HEK293 (cell line): ENCODE measurements at regions not wholly inside any gene's neighbourhood (a gene's known extent, or its start where the extent isn't known, plus 50 kb on each side); places are given as distances from the start of the nearest gene placed in this dataset.

ENCODE experiments used
- GLIS2 ChIP-seq: fragments of 450-650 bp; formaldehyde crosslinking; IDR thresholded peaks from 2 replicates; pipeline ENCODE4 v1.5.1; 2016; ENCODE audit warnings: missing biosample characterization, missing genetic modification characterization
- OVOL3 ChIP-seq: fragments of 450-650 bp; formaldehyde crosslinking; IDR thresholded peaks from 2 replicates; pipeline ENCODE4 v1.5.1; 2016; ENCODE audit warnings: missing biosample characterization, missing genetic modification characterization
- PRDM1 ChIP-seq: fragments of 450-650 bp; formaldehyde crosslinking; IDR thresholded peaks from 2 replicates; pipeline ENCODE4; 2016; ENCODE audit warnings: missing biosample characterization, missing genetic modification characterization
- RBAK ChIP-seq: fragments of 450-650 bp; formaldehyde crosslinking; IDR thresholded peaks from 2 replicates; pipeline ENCODE4 v1.5.1; 2016; ENCODE audit warnings: missing biosample characterization, missing genetic modification characterization
- SALL2 ChIP-seq: fragments of 450-650 bp; formaldehyde crosslinking; IDR thresholded peaks from 2 replicates; pipeline ENCODE4 v1.5.0; 2017; ENCODE audit warnings: missing biosample characterization, mild to moderate bottlenecking, missing genetic modification characterization, borderline replicate concordance
- WT1 ChIP-seq: fragments of 450-650 bp; formaldehyde crosslinking; IDR thresholded peaks from 2 replicates; pipeline ENCODE4 v1.5.1; 2016; ENCODE audit warnings: missing biosample characterization, missing genetic modification characterization
- ZBTB48 ChIP-seq: fragments of 450-650 bp; formaldehyde crosslinking; IDR thresholded peaks from 2 replicates; pipeline ENCODE4 v1.5.1; 2016; ENCODE audit warnings: missing biosample characterization, missing genetic modification characterization
- ZNF146 ChIP-seq: fragments of 450-650 bp; formaldehyde crosslinking; IDR thresholded peaks from 2 replicates; pipeline ENCODE4 v1.5.1; 2016; ENCODE audit warnings: missing biosample characterization, missing genetic modification characterization
- ZNF24 ChIP-seq: fragments of 450-650 bp; formaldehyde crosslinking; IDR thresholded peaks from 2 replicates; pipeline ENCODE4 v1.5.1; 2016; ENCODE audit warnings: missing biosample characterization, missing genetic modification characterization
- ZNF394 ChIP-seq: fragments of 450-650 bp; formaldehyde crosslinking; IDR thresholded peaks from 2 replicates; pipeline ENCODE4 v1.5.1; 2016; ENCODE audit warnings: missing biosample characterization, missing genetic modification characterization, mild to moderate bottlenecking, moderate library complexity, borderline replicate concordance
- ZNF426 ChIP-seq: fragments of 450-650 bp; formaldehyde crosslinking; IDR thresholded peaks from 2 replicates; pipeline ENCODE4 v1.5.1; 2017; ENCODE audit warnings: missing biosample characterization, missing genetic modification characterization, mild to moderate bottlenecking, inconsistent platforms, moderate library complexity
- ZNF521 ChIP-seq: fragments of 450-650 bp; formaldehyde crosslinking; IDR thresholded peaks from 2 replicates; pipeline ENCODE4 v1.5.1; 2017; ENCODE audit warnings: missing biosample characterization, mild to moderate bottlenecking, missing genetic modification characterization
- ZNF544 ChIP-seq: fragments of 450-650 bp; formaldehyde crosslinking; IDR thresholded peaks from 2 replicates; pipeline ENCODE4 v1.5.0; 2017; ENCODE audit warnings: missing biosample characterization, missing genetic modification characterization
- ZNF548 ChIP-seq: fragments of 450-650 bp; formaldehyde crosslinking; IDR thresholded peaks from 2 replicates; pipeline ENCODE4 v1.5.1; 2016; ENCODE audit warnings: missing biosample characterization, missing genetic modification characterization
- ZNF558 ChIP-seq: fragments of 450-650 bp; formaldehyde crosslinking; IDR thresholded peaks from 2 replicates; pipeline ENCODE4 v1.5.1; 2016; ENCODE audit warnings: missing biosample characterization, missing genetic modification characterization
- ZNF560 ChIP-seq: fragments of 450-650 bp; formaldehyde crosslinking; IDR thresholded peaks from 2 replicates; pipeline ENCODE4 v1.5.1; 2017; ENCODE audit warnings: missing biosample characterization, missing genetic modification characterization, borderline replicate concordance
- ZNF585B ChIP-seq: fragments of 450-650 bp; formaldehyde crosslinking; IDR thresholded peaks from 2 replicates; pipeline ENCODE4 v1.5.1; 2016; ENCODE audit warnings: missing biosample characterization, missing genetic modification characterization
- ZNF654 ChIP-seq: fragments of 450-650 bp; formaldehyde crosslinking; IDR thresholded peaks from 2 replicates; pipeline ENCODE4 v1.5.1; 2016; ENCODE audit warnings: low read depth, missing biosample characterization, missing genetic modification characterization
- ZNF707 ChIP-seq: fragments of 450-650 bp; formaldehyde crosslinking; IDR thresholded peaks from 2 replicates; pipeline ENCODE4 v1.5.1; 2016; ENCODE audit warnings: missing biosample characterization, missing genetic modification characterization
- ZNF768 ChIP-seq: fragments of 450-650 bp; formaldehyde crosslinking; IDR thresholded peaks from 2 replicates; pipeline ENCODE4 v1.5.1; 2018; ENCODE audit warnings: missing biosample characterization, mild to moderate bottlenecking, missing genetic modification characterization
- ZNF776 ChIP-seq: fragments of 450-650 bp; formaldehyde crosslinking; IDR thresholded peaks from 2 replicates; pipeline ENCODE4 v1.5.0; 2017; ENCODE audit warnings: missing biosample characterization, missing genetic modification characterization, borderline replicate concordance
- ZNF777 ChIP-seq: fragments of 450-650 bp; formaldehyde crosslinking; IDR thresholded peaks from 2 replicates; pipeline ENCODE4 v1.5.1; 2017; ENCODE audit warnings: missing biosample characterization, missing genetic modification characterization, borderline replicate concordance
- ZXDB ChIP-seq: fragments of 450-650 bp; formaldehyde crosslinking; IDR thresholded peaks from 2 replicates; pipeline ENCODE4 v1.5.1; 2016; ENCODE audit warnings: missing biosample characterization, missing genetic modification characterization
- TF ChIP-seq, protein P1 (sequence below): fragments of 450-650 bp; formaldehyde crosslinking; conservative IDR thresholded peaks from 2 replicates; pipeline ENCODE4 v1.5.1; 2016; ENCODE audit warnings: low read depth, missing biosample characterization, missing genetic modification characterization
- TF ChIP-seq, protein P2 (sequence below): fragments of 450-650 bp; formaldehyde crosslinking; IDR thresholded peaks from 2 replicates; pipeline ENCODE4 v1.5.0; 2017; ENCODE audit warnings: missing biosample characterization, missing genetic modification characterization, borderline replicate concordance
- TF ChIP-seq, protein P3 (sequence below): fragments of 450-650 bp; formaldehyde crosslinking; IDR thresholded peaks from 2 replicates; pipeline ENCODE4 v1.5.1; 2016; ENCODE audit warnings: missing biosample characterization, missing genetic modification characterization
- TF ChIP-seq, protein P4 (sequence below): fragments of 450-650 bp; formaldehyde crosslinking; conservative IDR thresholded peaks from 2 replicates; pipeline ENCODE4 v1.5.1; 2016; ENCODE audit warnings: low read depth, missing biosample characterization, missing genetic modification characterization

DNA sequence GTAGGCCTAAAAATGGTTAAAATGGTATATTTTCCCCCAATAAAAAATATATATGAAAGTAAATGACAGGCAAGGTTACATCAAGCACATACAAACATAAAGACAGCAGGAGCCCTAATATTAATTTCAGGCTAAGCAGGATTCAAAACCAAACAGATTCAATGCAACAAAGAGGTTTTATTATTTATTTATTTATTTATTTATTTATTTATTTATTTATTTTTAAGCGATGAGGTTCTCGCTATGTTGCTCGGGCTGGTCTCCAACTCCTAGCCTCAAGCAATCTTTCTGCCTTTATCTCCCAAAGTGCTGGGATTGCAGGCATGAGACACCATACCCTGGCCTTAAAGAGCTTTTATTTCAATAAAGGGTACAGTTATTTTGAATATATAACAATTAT is 106.4 kb upstream of the SHB start (continued):
- TF ChIP-seq, protein P1, sequence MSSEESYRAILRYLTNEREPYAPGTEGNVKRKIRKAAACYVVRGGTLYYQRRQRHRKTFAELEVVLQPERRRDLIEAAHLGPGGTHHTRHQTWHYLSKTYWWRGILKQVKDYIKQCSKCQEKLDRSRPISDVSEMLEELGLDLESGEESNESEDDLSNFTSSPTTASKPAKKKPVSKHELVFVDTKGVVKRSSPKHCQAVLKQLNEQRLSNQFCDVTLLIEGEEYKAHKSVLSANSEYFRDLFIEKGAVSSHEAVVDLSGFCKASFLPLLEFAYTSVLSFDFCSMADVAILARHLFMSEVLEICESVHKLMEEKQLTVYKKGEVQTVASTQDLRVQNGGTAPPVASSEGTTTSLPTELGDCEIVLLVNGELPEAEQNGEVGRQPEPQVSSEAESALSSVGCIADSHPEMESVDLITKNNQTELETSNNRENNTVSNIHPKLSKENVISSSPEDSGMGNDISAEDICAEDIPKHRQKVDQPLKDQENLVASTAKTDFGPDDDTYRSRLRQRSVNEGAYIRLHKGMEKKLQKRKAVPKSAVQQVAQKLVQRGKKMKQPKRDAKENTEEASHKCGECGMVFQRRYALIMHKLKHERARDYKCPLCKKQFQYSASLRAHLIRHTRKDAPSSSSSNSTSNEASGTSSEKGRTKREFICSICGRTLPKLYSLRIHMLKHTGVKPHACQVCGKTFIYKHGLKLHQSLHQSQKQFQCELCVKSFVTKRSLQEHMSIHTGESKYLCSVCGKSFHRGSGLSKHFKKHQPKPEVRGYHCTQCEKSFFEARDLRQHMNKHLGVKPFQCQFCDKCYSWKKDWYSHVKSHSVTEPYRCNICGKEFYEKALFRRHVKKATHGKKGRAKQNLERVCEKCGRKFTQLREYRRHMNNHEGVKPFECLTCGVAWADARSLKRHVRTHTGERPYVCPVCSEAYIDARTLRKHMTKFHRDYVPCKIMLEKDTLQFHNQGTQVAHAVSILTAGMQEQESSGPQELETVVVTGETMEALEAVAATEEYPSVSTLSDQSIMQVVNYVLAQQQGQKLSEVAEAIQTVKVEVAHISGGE (tag by site-specific recombination) = peak; percentile 61
- TF ChIP-seq ZBTB48 = no peak
- TF ChIP-seq PRDM1 (tag by site-specific recombination) = no peak
- 0 out of 2 replicates have a peak, but pooled peaks have one; percentile 15 for TF ChIP-seq ZNF654 (tag by site-specific recombination)
- TF ChIP-seq ZNF544 (tag by site-specific recombination) = no peak
- peak; percentile 86; the same call in 1 of the 2 replicates for TF ChIP-seq ZNF394
- TF ChIP-seq ZNF585B (tag by site-specific recombination) = no peak
- no peak for TF ChIP-seq ZNF548 (tag by site-specific recombination)
- TF ChIP-seq, protein P2, sequence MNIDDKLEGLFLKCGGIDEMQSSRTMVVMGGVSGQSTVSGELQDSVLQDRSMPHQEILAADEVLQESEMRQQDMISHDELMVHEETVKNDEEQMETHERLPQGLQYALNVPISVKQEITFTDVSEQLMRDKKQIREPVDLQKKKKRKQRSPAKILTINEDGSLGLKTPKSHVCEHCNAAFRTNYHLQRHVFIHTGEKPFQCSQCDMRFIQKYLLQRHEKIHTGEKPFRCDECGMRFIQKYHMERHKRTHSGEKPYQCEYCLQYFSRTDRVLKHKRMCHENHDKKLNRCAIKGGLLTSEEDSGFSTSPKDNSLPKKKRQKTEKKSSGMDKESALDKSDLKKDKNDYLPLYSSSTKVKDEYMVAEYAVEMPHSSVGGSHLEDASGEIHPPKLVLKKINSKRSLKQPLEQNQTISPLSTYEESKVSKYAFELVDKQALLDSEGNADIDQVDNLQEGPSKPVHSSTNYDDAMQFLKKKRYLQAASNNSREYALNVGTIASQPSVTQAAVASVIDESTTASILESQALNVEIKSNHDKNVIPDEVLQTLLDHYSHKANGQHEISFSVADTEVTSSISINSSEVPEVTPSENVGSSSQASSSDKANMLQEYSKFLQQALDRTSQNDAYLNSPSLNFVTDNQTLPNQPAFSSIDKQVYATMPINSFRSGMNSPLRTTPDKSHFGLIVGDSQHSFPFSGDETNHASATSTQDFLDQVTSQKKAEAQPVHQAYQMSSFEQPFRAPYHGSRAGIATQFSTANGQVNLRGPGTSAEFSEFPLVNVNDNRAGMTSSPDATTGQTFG (tag by site-specific recombination) = no peak
- TF ChIP-seq GLIS2 = no peak
- 0 out of 2 replicates have a peak, but pooled peaks have one; percentile 24 for TF ChIP-seq ZNF558 (tag by site-specific recombination)
- no peak for TF ChIP-seq ZNF521 (tag by site-specific recombination)
- no peak for TF ChIP-seq ZNF776
- TF ChIP-seq, protein P3, sequence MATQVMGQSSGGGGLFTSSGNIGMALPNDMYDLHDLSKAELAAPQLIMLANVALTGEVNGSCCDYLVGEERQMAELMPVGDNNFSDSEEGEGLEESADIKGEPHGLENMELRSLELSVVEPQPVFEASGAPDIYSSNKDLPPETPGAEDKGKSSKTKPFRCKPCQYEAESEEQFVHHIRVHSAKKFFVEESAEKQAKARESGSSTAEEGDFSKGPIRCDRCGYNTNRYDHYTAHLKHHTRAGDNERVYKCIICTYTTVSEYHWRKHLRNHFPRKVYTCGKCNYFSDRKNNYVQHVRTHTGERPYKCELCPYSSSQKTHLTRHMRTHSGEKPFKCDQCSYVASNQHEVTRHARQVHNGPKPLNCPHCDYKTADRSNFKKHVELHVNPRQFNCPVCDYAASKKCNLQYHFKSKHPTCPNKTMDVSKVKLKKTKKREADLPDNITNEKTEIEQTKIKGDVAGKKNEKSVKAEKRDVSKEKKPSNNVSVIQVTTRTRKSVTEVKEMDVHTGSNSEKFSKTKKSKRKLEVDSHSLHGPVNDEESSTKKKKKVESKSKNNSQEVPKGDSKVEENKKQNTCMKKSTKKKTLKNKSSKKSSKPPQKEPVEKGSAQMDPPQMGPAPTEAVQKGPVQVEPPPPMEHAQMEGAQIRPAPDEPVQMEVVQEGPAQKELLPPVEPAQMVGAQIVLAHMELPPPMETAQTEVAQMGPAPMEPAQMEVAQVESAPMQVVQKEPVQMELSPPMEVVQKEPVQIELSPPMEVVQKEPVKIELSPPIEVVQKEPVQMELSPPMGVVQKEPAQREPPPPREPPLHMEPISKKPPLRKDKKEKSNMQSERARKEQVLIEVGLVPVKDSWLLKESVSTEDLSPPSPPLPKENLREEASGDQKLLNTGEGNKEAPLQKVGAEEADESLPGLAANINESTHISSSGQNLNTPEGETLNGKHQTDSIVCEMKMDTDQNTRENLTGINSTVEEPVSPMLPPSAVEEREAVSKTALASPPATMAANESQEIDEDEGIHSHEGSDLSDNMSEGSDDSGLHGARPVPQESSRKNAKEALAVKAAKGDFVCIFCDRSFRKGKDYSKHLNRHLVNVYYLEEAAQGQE (tag by site-specific recombination) = no peak
- 0 out of 2 replicates have a peak, but pooled peaks have one; percentile 32 for TF ChIP-seq ZXDB (tag by site-specific recombination)
- no peak for TF ChIP-seq ZNF24 (tag by site-specific recombination)
- TF ChIP-seq RBAK (tag by site-specific recombination) = no peak
- no peak for TF ChIP-seq ZNF707 (tag by site-specific recombination)
- TF ChIP-seq SALL2 = no peak
- TF ChIP-seq ZNF768 = no peak
- no peak for TF ChIP-seq ZNF777 (tag by site-specific recombination)
- no peak for TF ChIP-seq WT1
- TF ChIP-seq ZNF146 = no peak
- TF ChIP-seq OVOL3 (tag by site-specific recombination) = no peak
- TF ChIP-seq, protein P4, sequence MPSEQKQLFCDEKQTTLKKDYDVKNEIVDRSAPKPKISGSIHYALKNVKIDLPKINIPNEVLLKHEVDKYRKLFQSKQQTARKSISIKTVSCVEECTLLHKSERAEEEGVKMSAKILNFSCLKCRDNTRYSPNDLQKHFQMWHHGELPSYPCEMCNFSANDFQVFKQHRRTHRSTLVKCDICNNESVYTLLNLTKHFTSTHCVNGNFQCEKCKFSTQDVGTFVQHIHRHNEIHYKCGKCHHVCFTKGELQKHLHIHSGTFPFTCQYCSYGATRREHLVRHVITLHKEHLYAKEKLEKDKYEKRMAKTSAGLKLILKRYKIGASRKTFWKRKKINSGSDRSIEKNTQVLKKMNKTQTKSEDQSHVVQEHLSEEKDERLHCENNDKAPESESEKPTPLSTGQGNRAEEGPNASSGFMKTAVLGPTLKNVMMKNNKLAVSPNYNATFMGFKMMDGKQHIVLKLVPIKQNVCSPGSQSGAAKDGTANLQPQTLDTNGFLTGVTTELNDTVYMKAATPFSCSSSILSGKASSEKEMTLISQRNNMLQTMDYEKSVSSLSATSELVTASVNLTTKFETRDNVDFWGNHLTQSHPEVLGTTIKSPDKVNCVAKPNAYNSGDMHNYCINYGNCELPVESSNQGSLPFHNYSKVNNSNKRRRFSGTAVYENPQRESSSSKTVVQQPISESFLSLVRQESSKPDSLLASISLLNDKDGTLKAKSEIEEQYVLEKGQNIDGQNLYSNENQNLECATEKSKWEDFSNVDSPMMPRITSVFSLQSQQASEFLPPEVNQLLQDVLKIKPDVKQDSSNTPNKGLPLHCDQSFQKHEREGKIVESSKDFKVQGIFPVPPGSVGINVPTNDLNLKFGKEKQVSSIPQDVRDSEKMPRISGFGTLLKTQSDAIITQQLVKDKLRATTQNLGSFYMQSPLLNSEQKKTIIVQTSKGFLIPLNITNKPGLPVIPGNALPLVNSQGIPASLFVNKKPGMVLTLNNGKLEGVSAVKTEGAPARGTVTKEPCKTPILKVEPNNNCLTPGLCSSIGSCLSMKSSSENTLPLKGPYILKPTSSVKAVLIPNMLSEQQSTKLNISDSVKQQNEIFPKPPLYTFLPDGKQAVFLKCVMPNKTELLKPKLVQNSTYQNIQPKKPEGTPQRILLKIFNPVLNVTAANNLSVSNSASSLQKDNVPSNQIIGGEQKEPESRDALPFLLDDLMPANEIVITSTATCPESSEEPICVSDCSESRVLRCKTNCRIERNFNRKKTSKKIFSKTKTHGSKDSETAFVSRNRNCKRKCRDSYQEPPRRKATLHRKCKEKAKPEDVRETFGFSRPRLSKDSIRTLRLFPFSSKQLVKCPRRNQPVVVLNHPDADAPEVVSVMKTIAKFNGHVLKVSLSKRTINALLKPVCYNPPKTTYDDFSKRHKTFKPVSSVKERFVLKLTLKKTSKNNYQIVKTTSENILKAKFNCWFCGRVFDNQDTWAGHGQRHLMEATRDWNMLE (tag by site-specific recombination) = peak; percentile 81
- TF ChIP-seq ZNF560 (tag by site-specific recombination) = 0 out of 2 replicates have a peak, but pooled peaks have one; percentile 21
- TF ChIP-seq ZNF426 (tag by site-specific recombination) = peak; percentile 69
